H9 (cell line): ENCODE measurements at regions not wholly inside any gene's neighbourhood (a gene's known extent, or its start where the extent isn't known, plus 50 kb on each side); places are given as distances from the start of the nearest gene placed in this dataset.

ENCODE experiments used
- DNase-seq: peaks from one replicate; pipeline ENCODE4 v3.0.0-alpha.2; 2017
- H2AFZ ChIP-seq: one replicate; pipeline ENCODE4 v1.6.1; 2013; ENCODE audit warnings: mild to moderate bottlenecking, low read length, control low read depth, moderate library complexity
- H2AK5ac ChIP-seq: 2 replicates; pipeline ENCODE4 v1.6.1; 2013; ENCODE audit warnings: low read length, control low read depth, mixed read lengths; ENCODE audit not compliant: insufficient read length
- H2BK120ac ChIP-seq: one replicate; pipeline ENCODE4 v1.6.1; 2013; ENCODE audit warnings: low read depth, mild to moderate bottlenecking, low read length, control low read depth, inconsistent platforms; ENCODE audit not compliant: poor library complexity, severe bottlenecking
- H2BK12ac ChIP-seq: 2 replicates; pipeline ENCODE4 v1.6.1; 2013; ENCODE audit warnings: low read length, control low read depth, mixed read lengths, low read depth; ENCODE audit not compliant: insufficient read length
- H2BK15ac ChIP-seq: 2 replicates; pipeline ENCODE4 v1.6.1; 2013; ENCODE audit warnings: low read depth, low read length, control low read depth
- H2BK20ac ChIP-seq: one replicate; pipeline ENCODE4 v1.6.1; 2013; ENCODE audit warnings: low read depth, mild to moderate bottlenecking, low read length, control low read depth, inconsistent platforms; ENCODE audit not compliant: poor library complexity, severe bottlenecking
- H2BK5ac ChIP-seq: 2 replicates; pipeline ENCODE4 v1.6.1; 2013; ENCODE audit warnings: low read length, control low read depth, mixed read lengths; ENCODE audit not compliant: insufficient read length
- H3K14ac ChIP-seq: 2 replicates; pipeline ENCODE4 v1.6.1; 2013; ENCODE audit warnings: low read length, control low read depth; ENCODE audit not compliant: insufficient read depth
- H3K18ac ChIP-seq: 2 replicates; pipeline ENCODE4 v1.6.1; 2013; ENCODE audit warnings: low read depth, mild to moderate bottlenecking, mixed read lengths, low read length, control low read depth; ENCODE audit not compliant: insufficient read length
- H3K23ac ChIP-seq: 2 replicates; pipeline ENCODE4 v1.6.1; 2013; ENCODE audit warnings: low read length, control low read depth, mixed read lengths, low read depth; ENCODE audit not compliant: insufficient read length
- H3K23me2 ChIP-seq: 2 replicates; pipeline ENCODE4 v1.6.1; 2013; ENCODE audit warnings: low read depth, mild to moderate bottlenecking, mixed read lengths, low read length, control low read depth; ENCODE audit not compliant: insufficient read length, poor library complexity, severe bottlenecking
- H3K27ac ChIP-seq: 2 replicates; pipeline ENCODE4 v1.5.1; 2013; ENCODE audit warnings: low read length, control low read depth, mixed read lengths, low read depth; ENCODE audit not compliant: insufficient read length
- H3K27me3 ChIP-seq: 2 replicates; pipeline ENCODE4 v1.6.1; 2013; ENCODE audit warnings: low read length, control low read depth, inconsistent platforms; ENCODE audit not compliant: insufficient read depth
- H3K4ac ChIP-seq: 2 replicates; pipeline ENCODE4 v1.6.1; 2013; ENCODE audit warnings: low read depth, mild to moderate bottlenecking, control low read depth, inconsistent platforms, low read length, moderate library complexity
- H3K4me1 ChIP-seq: 2 replicates; pipeline ENCODE4 v1.6.1; 2013; ENCODE audit warnings: low read length, control low read depth, inconsistent platforms; ENCODE audit not compliant: insufficient read depth
- H3K4me2 ChIP-seq: 2 replicates; pipeline ENCODE4 v1.6.1; 2013; ENCODE audit warnings: low read length, control low read depth, mixed read lengths; ENCODE audit not compliant: insufficient read length, insufficient read depth
- H3K56ac ChIP-seq: 2 replicates; pipeline ENCODE4 v1.6.1; 2013; ENCODE audit warnings: low read depth, mild to moderate bottlenecking, mixed read lengths, low read length, control low read depth; ENCODE audit not compliant: insufficient read length
- H3K79me1 ChIP-seq: 2 replicates; pipeline ENCODE4 v1.6.1; 2013; ENCODE audit warnings: low read depth, mild to moderate bottlenecking, moderate library complexity, low read length, control low read depth, inconsistent platforms; ENCODE audit not compliant: insufficient read depth, poor library complexity, severe bottlenecking
- H3K79me2 ChIP-seq: 2 replicates; pipeline ENCODE4 v1.6.1; 2013; ENCODE audit warnings: low read length, control low read depth, inconsistent platforms; ENCODE audit not compliant: insufficient read depth
- H3K9ac ChIP-seq: 2 replicates; pipeline ENCODE4 v1.6.1; 2013; ENCODE audit warnings: low read length, control low read depth, mixed read lengths; ENCODE audit not compliant: insufficient read length; ENCODE audit errors: extremely low read depth
- H3K9me3 ChIP-seq: one replicate; pipeline ENCODE4 v1.6.1; 2013; ENCODE audit warnings: low read depth, low read length, inconsistent platforms; ENCODE audit not compliant: control insufficient read depth
- H3T11ph ChIP-seq: one replicate; pipeline ENCODE4 v1.6.1; 2013; ENCODE audit warnings: mild to moderate bottlenecking, low read length, control low read depth, inconsistent platforms
- H4K20me1 ChIP-seq: one replicate; pipeline ENCODE4 v1.6.1; 2013; ENCODE audit not compliant: control insufficient read depth, insufficient read length, insufficient read depth
- H4K5ac ChIP-seq: 2 replicates; pipeline ENCODE4 v1.6.1; 2013; ENCODE audit warnings: low read depth, mild to moderate bottlenecking, mixed read lengths, low read length, control low read depth; ENCODE audit not compliant: insufficient read length
- H4K8ac ChIP-seq: replicated peaks from 2 replicates; pipeline ENCODE4 v1.6.1; 2013; ENCODE audit warnings: low read length, control low read depth, mixed read lengths, low read depth; ENCODE audit not compliant: insufficient read length
- H4K91ac ChIP-seq: 2 replicates; pipeline ENCODE4 v1.6.1; 2013; ENCODE audit warnings: low read depth, mild to moderate bottlenecking, moderate library complexity, mixed read lengths, low read length, control low read depth; ENCODE audit not compliant: insufficient read length
- H3K27ac Mint-ChIP-seq, 3 experiments: 2 replicates in 2 of 3; 3 replicates in 1 of 3; pipeline ENCODE4 v1.8.0; 2020 to 2021; ENCODE audit warnings: mixed read lengths in 3 of 3, mild to moderate bottlenecking in 1 of 3, moderate library complexity in 1 of 3
- H3K27me3 Mint-ChIP-seq: 2 replicates; pipeline ENCODE4 v1.8.0; 2021; ENCODE audit warnings: low read depth, mild to moderate bottlenecking, moderate library complexity, mixed read lengths
- H3K36me3 Mint-ChIP-seq, 3 experiments: 2 replicates in 2 of 3; 3 replicates in 1 of 3; pipeline ENCODE4 v1.8.0; 2020 to 2021; ENCODE audit warnings: low read depth in 3 of 3, mixed read lengths in 3 of 3; ENCODE audit not compliant: insufficient read depth in 1 of 3
- H3K4me1 Mint-ChIP-seq, 2 experiments: 2 replicates each; pipeline ENCODE4 v1.8.0; 2020; ENCODE audit warnings: mixed read lengths in 2 of 2
- H3K4me3 Mint-ChIP-seq, 2 experiments: 2 replicates in 1 of 2; 3 replicates in 1 of 2; pipeline ENCODE4 v1.8.0; 2020 to 2021; ENCODE audit warnings: mild to moderate bottlenecking in 2 of 2, mixed read lengths in 2 of 2, moderate library complexity in 1 of 2
- H3K9me3 Mint-ChIP-seq, 2 experiments: 2 replicates in 1 of 2; 3 replicates in 1 of 2; pipeline ENCODE4 v1.8.0; 2020; ENCODE audit warnings: mild to moderate bottlenecking in 2 of 2, mixed read lengths in 2 of 2, moderate library complexity in 1 of 2
- WGBS: extraction: QIAGEN DNeasy Blood & Tissue Kit; methylation state at CpG from one replicate; pipeline ENCODE4 v1.1.7; 2013; ENCODE audit warnings: missing lambda C conversion rate, low lambda C conversion rate, mixed read lengths; ENCODE audit not compliant: insufficient read length; ENCODE audit errors: extremely low coverage; 5-methylcytosine and 5-hydroxymethylcytosine counted together
- TF ChIP-seq, protein P1 (sequence below): fragments of 200-600 bp; sonication (generic); conservative IDR thresholded peaks from 3 replicates; pipeline ENCODE4 v1.8.0; 2021; ENCODE audit warnings: antibody characterized with exemption, mild to moderate bottlenecking

DNA sequence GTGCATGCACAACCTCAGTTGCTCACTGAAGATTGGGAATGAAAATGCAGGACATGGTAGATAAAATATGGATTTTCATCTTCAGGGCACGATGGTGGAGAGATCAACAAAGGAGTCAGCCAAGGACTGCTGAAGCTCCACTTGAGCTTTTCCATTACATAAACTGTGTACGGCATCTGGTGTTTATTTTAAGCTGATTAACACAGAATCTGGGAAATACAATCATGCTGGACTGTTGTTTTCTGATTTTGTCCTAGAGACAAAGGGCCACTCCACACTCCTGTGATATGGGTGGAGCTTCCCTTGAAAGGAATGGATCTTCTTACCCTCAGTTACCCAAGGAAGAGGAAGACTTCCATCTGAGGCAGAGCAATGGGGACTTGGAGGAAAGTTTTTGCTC is 120.6 kb downstream of the SAMD9 start:
- Histone ChIP-seq H3K4me2 (no peak overlapping the region), H3K27me3 (no peaks in the 10 kb centered on the region), H4K91ac (no peak overlapping the region), H2BK5ac (no peak overlapping the region), H3K14ac (no peak overlapping the region), H3K4ac (no peak overlapping the region), H3K79me2 (no peaks in the 10 kb centered on the region), H2AFZ (no peak overlapping the region), H3K79me1 (no peaks in the 10 kb centered on the region), H3K18ac (no peak overlapping the region), H3K4me1 (0 out of 2 replicates have a peak, but pooled peaks cover 3% of the 10 kb centered on the region), H2BK20ac (no peak overlapping the region), H3K9ac (no peak overlapping the region), H4K20me1 (no peaks in the 10 kb centered on the region), H3K23me2 (no peaks in the 10 kb centered on the region), H4K5ac (no peak overlapping the region), H2AK5ac (no peak overlapping the region), H3T11ph (no peak overlapping the region), H3K27ac (no peak overlapping the region), H2BK12ac (no peak overlapping the region), H3K9me3 (no peaks in the 10 kb centered on the region), H4K8ac (no peak overlapping the region), H2BK120ac (no peak overlapping the region), H2BK15ac (no peak overlapping the region), H3K56ac (no peak overlapping the region), H3K23ac (no peak overlapping the region)
- H3K36me3 Mint-ChIP-seq = no peaks in the 10 kb centered on the region
- H3K4me1 Mint-ChIP-seq = peaks cover 8 to 12% of the 10 kb centered on the region in 2 experiments
- H3K27me3 Mint-ChIP-seq = peaks cover 12% of the 10 kb centered on the region
- no peak for DNase-seq
- H3K4me3 Mint-ChIP-seq = no peak overlapping the region
- TF ChIP-seq, protein P1, sequence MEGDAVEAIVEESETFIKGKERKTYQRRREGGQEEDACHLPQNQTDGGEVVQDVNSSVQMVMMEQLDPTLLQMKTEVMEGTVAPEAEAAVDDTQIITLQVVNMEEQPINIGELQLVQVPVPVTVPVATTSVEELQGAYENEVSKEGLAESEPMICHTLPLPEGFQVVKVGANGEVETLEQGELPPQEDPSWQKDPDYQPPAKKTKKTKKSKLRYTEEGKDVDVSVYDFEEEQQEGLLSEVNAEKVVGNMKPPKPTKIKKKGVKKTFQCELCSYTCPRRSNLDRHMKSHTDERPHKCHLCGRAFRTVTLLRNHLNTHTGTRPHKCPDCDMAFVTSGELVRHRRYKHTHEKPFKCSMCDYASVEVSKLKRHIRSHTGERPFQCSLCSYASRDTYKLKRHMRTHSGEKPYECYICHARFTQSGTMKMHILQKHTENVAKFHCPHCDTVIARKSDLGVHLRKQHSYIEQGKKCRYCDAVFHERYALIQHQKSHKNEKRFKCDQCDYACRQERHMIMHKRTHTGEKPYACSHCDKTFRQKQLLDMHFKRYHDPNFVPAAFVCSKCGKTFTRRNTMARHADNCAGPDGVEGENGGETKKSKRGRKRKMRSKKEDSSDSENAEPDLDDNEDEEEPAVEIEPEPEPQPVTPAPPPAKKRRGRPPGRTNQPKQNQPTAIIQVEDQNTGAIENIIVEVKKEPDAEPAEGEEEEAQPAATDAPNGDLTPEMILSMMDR = no peak
- WGBS = no CpG with 5 or more reads among the region's 2 CpGs
- no peak overlapping the region for H3K27ac Mint-ChIP-seq
- H3K9me3 Mint-ChIP-seq = no peaks in the 10 kb centered on the region
